GM12878 (cell line): ENCODE measurements at regions not wholly inside any gene's neighbourhood (a gene's known extent, or its start where the extent isn't known, plus 50 kb on each side); places are given as distances from the start of the nearest gene placed in this dataset.

ENCODE experiments used
- ATAC-seq: fragments of 200-7000 bp; cut with Tn5 transposase; 3 replicates; pipeline ENCODE4 v1.9.1; 2020; ENCODE audit warnings: mild to moderate bottlenecking, moderate library complexity
- BruUV-seq: library from RNA; stranded (reverse); fragments of 400-500 nt; replicated peaks from 2 replicates; lab custom pipeline; 2021; lab: Mats Ljungman, UMichigan
- CTCF ChIA-PET: fragments of 300-600 bp; sonication (Branson Sonifier 250); formaldehyde crosslinking; extraction: SDS; loops from one replicate; lab custom pipeline; 2021; ENCODE audit warnings: inconsistent platforms; lab: Yijun Ruan, JAX
- POLR2A ChIA-PET: fragments of 350-600 bp; formaldehyde crosslinking; extraction: SDS; loops from one replicate; lab custom pipeline; 2021; ENCODE audit warnings: inconsistent platforms; lab: Charles Lee
- RAD21 ChIA-PET: fragments of 300-600 bp; sonication (Branson Sonifier 250); formaldehyde crosslinking; loops from one replicate; lab custom pipeline; 2023; ENCODE audit warnings: antibody characterized with exemption; ENCODE audit not compliant: unreplicated experiment; lab: Charles Lee
- SMC1A ChIA-PET: fragments of 300-600 bp; sonication (Branson Sonifier 250); formaldehyde crosslinking; loops from one replicate; lab custom pipeline; 2023; ENCODE audit not compliant: unreplicated experiment, uncharacterized antibody; lab: Charles Lee
- DNase-seq: peaks from one replicate; pipeline ENCODE4 v3.0.0-alpha.2; 2011; ENCODE audit warnings: low read depth, low spot score
- FAIRE-seq: peaks from 3 replicates; lab custom pipeline; 2011; peaks lifted over from hg19 to GRCh38; lab: Jason Lieb, UNC
- H2AFZ ChIP-seq: 2 replicates; pipeline ENCODE4 v1.6.0; 2011; ENCODE audit warnings: low read depth, low read length, control low read depth; ENCODE audit not compliant: control insufficient read depth
- H3K27ac ChIP-seq: 2 replicates; pipeline ENCODE4 v1.5.1; 2011; ENCODE audit warnings: control low read depth; ENCODE audit not compliant: control insufficient read depth, insufficient read depth
- H3K27me3 ChIP-seq, 2 experiments: replicated peaks in 1 of 2; 2 replicates each; pipeline versions ENCODE4 v1.6.0 to v1.6.1; 2011; ENCODE audit warnings: low read length in 1 of 2; ENCODE audit not compliant: control insufficient read depth in 2 of 2, insufficient read depth in 2 of 2
- H3K36me3 ChIP-seq, 2 experiments: 2 replicates each; pipeline ENCODE4 v1.5.1; 2011; ENCODE audit warnings: low read length in 1 of 2; ENCODE audit not compliant: control insufficient read depth in 2 of 2, insufficient read depth in 2 of 2
- H3K4me1 ChIP-seq: 2 replicates; pipeline ENCODE4 v1.6.1; 2011; ENCODE audit warnings: mild to moderate bottlenecking, low read length, moderate library complexity, mixed read lengths; ENCODE audit not compliant: control insufficient read depth, insufficient read depth
- H3K4me2 ChIP-seq: 2 replicates; pipeline ENCODE4 v1.6.0; 2011; ENCODE audit warnings: control low read depth; ENCODE audit not compliant: control insufficient read depth, insufficient read depth
- H3K4me3 ChIP-seq: fragments of 200-600 bp; sonication (generic); 2 replicates; pipeline ENCODE4 v1.5.1; 2016
- H3K79me2 ChIP-seq: 2 replicates; pipeline ENCODE4 v1.6.0; 2011; ENCODE audit warnings: low read length; ENCODE audit not compliant: control insufficient read depth, insufficient read depth
- H3K9ac ChIP-seq: 2 replicates; pipeline ENCODE4 v1.8.0; 2011; ENCODE audit warnings: low read length, control low read depth, mixed read lengths; ENCODE audit not compliant: control insufficient read depth, insufficient read depth
- H3K9me3 ChIP-seq: replicated peaks from 3 replicates; pipeline ENCODE4 v1.5.1; 2011; ENCODE audit warnings: mild to moderate bottlenecking, low read length; ENCODE audit not compliant: control insufficient read depth, insufficient read depth
- H4K20me1 ChIP-seq: 2 replicates; pipeline ENCODE4 v1.6.0; 2011; ENCODE audit not compliant: control insufficient read depth, insufficient read depth
- BRCA1 ChIP-seq: IDR thresholded peaks from 2 replicates; pipeline ENCODE4 v1.6.1; 2011; ENCODE audit warnings: low read depth, low read length, improper control_type of control experiment
- CBFB ChIP-seq: IDR thresholded peaks from 2 replicates; pipeline ENCODE4 v1.6.1; 2016; ENCODE audit warnings: antibody characterized with exemption, low read depth
- EGR1 ChIP-seq, 2 experiments: IDR thresholded peaks; 1 replicate in 1 of 2; 2 replicates in 1 of 2; pipeline ENCODE4 v1.6.1; 2011 to 2012; ENCODE audit warnings: low read depth in 2 of 2, low read length in 2 of 2, borderline replicate concordance in 1 of 2, mild to moderate bottlenecking in 1 of 2, moderate library complexity in 1 of 2
- HDAC6 ChIP-seq: fragments of 200-600 bp; sonication (generic); IDR thresholded peaks from one replicate; pipeline ENCODE4 v1.8.0; 2017; ENCODE audit warnings: antibody characterized with exemption; ENCODE audit not compliant: unreplicated experiment
- MTA2 ChIP-seq: fragments of 450-650 bp; IDR thresholded peaks from 2 replicates; pipeline ENCODE4 v1.6.1; 2016; ENCODE audit warnings: low read depth, mild to moderate bottlenecking, moderate library complexity
- POLR2AphosphoS5 ChIP-seq: IDR thresholded peaks from 2 replicates; pipeline ENCODE4 v1.6.1; 2011; ENCODE audit warnings: mild to moderate bottlenecking, low read length, inconsistent platforms
- SMAD5 ChIP-seq: IDR thresholded peaks from 2 replicates; pipeline ENCODE4 v1.6.1; 2016; ENCODE audit warnings: antibody characterized with exemption, low read depth
- SMARCA5 ChIP-seq: fragments of 450-650 bp; IDR thresholded peaks from 2 replicates; pipeline ENCODE4 v1.6.1; 2017; ENCODE audit warnings: mild to moderate bottlenecking
- SRF ChIP-seq, 2 experiments: IDR thresholded peaks; 2 replicates each; pipeline ENCODE4 v1.6.1; 2011; ENCODE audit warnings: low read depth in 2 of 2, low read length in 2 of 2, mild to moderate bottlenecking in 1 of 2, moderate library complexity in 1 of 2
- WGBS: methylation state at CpG from one replicate; pipeline ENCODE4 v1.1.6; 2016; ENCODE audit warnings: low lambda C conversion rate; ENCODE audit not compliant: insufficient replicate concordance, insufficient coverage; ENCODE audit errors: missing lambda C conversion rate; 5-methylcytosine and 5-hydroxymethylcytosine counted together
- in situ Hi-C: fragments of 300-500 bp; cut with MboI; formaldehyde crosslinking; loops from 9 replicates; pipeline ENCODE4 v1.14.3; 2018; ENCODE audit warnings: mixed read lengths
- intact Hi-C: fragments of 100-400 bp; cut with micrococcal nuclease; formaldehyde crosslinking; loops from one replicate; pipeline ENCODE4 v1.14.2; 2022; ENCODE audit not compliant: unreplicated experiment
- TF ChIP-seq, protein P1 (sequence below): fragments of 450-650 bp; IDR thresholded peaks from 2 replicates; pipeline ENCODE4 v1.6.1; 2014; ENCODE audit warnings: mild to moderate bottlenecking

DNA sequence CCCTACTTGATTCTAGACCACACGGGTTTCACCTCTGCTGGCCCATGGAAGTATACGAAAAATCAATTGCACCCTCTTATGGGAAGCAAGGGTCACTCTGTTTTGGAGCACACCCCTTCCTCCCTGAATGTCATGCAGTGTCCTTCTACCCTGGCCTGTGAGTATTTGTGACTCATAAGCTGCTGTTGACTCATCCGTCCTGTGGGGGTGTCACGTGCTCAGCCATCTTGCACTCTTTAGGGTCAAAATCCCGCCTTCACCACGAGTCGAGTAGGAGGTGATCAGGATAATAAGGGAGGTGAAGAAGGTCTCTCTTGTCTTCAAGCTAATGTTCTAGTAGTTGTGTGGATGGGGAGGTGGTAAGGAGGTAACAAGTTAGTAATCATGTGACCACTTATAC is 341.0 kb upstream of the EEF2KMT start:
- 0% methylated on average over 7 of the region's 7 CpGs for WGBS
- no peak for ATAC-seq
- RAD21 ChIA-PET, result no interaction called here
- Histone ChIP-seq H3K79me2 (no peaks in the 10 kb centered on the region), H3K4me3 (no peak overlapping the region), H4K20me1 (no peaks in the 10 kb centered on the region), H3K36me3 (no peaks in the 10 kb centered on the region), H3K4me1 (no peaks in the 10 kb centered on the region), H3K27ac (no peak overlapping the region), H3K9me3 (no peaks in the 10 kb centered on the region), H3K4me2 (no peak overlapping the region), H2AFZ (no peak overlapping the region), H3K9ac (no peak overlapping the region), H3K27me3 (no peaks in the 10 kb centered on the region)
- POLR2A ChIA-PET, result no interaction called here
- TF ChIP-seq BRCA1 (no peak), SMAD5 (no peak), SRF (IDR thresholded peaks at IDR 0.05; ENCODE audit: low read depth in 2 of 2, low read length in 2 of 2) (no peak), POLR2AphosphoS5 (no peak), HDAC6 (no peak), MTA2 (no peak), EGR1 (IDR thresholded peaks at IDR 0.05; ENCODE audit: borderline replicate concordance in 1 of 2, low read depth in 2 of 2, low read length in 2 of 2) (no peak), SMARCA5 (no peak), CBFB (no peak)
- TF ChIP-seq, protein P1, sequence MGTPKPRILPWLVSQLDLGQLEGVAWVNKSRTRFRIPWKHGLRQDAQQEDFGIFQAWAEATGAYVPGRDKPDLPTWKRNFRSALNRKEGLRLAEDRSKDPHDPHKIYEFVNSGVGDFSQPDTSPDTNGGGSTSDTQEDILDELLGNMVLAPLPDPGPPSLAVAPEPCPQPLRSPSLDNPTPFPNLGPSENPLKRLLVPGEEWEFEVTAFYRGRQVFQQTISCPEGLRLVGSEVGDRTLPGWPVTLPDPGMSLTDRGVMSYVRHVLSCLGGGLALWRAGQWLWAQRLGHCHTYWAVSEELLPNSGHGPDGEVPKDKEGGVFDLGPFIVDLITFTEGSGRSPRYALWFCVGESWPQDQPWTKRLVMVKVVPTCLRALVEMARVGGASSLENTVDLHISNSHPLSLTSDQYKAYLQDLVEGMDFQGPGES, result no peak
- no peak for FAIRE-seq
- CTCF ChIA-PET, result interaction anchor here (0.6 kb wide), 1 partner anchor 1214 kb away, joined by 3 read pairs; no protein-coding TSS in a partner anchor
- no TSS peak for BruUV-seq
- SMC1A ChIA-PET, result no interaction called here
- intact Hi-C loops, result no loop called here
- DNase-seq, result no peak
- in situ Hi-C loops, result no loop called here
